Endothelial cell of umbilical vein (primary cell): ENCODE measurements at regions not wholly inside any gene's neighbourhood (a gene's known extent, or its start where the extent isn't known, plus 50 kb on each side); places are given as distances from the start of the nearest gene placed in this dataset.

Experiments used
- BruUV-seq: library from RNA; stranded (reverse); fragments of 400-500 nt; replicated peaks from 2 replicates; lab custom pipeline; 2021; lab: Mats Ljungman, UMichigan
- CTCF ChIA-PET: fragments of 300-600, 350-600 bp; sonication (Branson Sonifier 250); formaldehyde crosslinking; loops from one replicate; lab custom pipeline; 2021; ENCODE audit warnings: antibody characterized with exemption, inconsistent platforms; lab: Charles Lee
- POLR2A ChIA-PET: fragments of 300-600, 350-600 bp; sonication (Branson Sonifier 250); formaldehyde crosslinking; loops from one replicate; lab custom pipeline; 2021; ENCODE audit warnings: antibody characterized with exemption, inconsistent platforms; lab: Charles Lee
- DNase-seq: peaks from one replicate; pipeline ENCODE4 v3.0.0-alpha.2; 2011; ENCODE audit warnings: low read depth, low spot score
- FAIRE-seq: peaks from 2 replicates; lab custom pipeline; 2011; peaks lifted over from hg19 to GRCh38; lab: Jason Lieb, UNC
- H2AFZ ChIP-seq: 2 replicates; pipeline ENCODE4 v1.6.0; 2012; ENCODE audit warnings: low read depth, low read length, control low read depth, inconsistent platforms
- H3K27ac ChIP-seq: 2 replicates; pipeline ENCODE4 v1.5.1; 2011; ENCODE audit warnings: low read depth, mild to moderate bottlenecking, control low read depth, low read length, moderate library complexity; ENCODE audit not compliant: insufficient read depth
- H3K27me3 ChIP-seq, 2 experiments: 2 replicates each; pipeline versions ENCODE4 v1.6.0 to v1.6.1; 2011; ENCODE audit warnings: low read length in 2 of 2, mixed read lengths in 1 of 2; ENCODE audit not compliant: control insufficient read depth in 2 of 2, insufficient read depth in 2 of 2
- H3K36me3 ChIP-seq, 2 experiments: 2 replicates in 1 of 2; 3 replicates in 1 of 2; pipeline ENCODE4 v1.5.1; 2011; ENCODE audit warnings: low read length in 2 of 2, mild to moderate bottlenecking in 1 of 2, moderate library complexity in 1 of 2; ENCODE audit not compliant: control insufficient read depth in 2 of 2, insufficient read depth in 2 of 2; ENCODE audit errors: extremely low read depth in 1 of 2
- H3K4me1 ChIP-seq: 3 replicates; pipeline ENCODE4 v1.5.1; 2011; ENCODE audit warnings: mild to moderate bottlenecking, low read length; ENCODE audit not compliant: control insufficient read depth, insufficient read depth; ENCODE audit errors: extremely low read depth
- H3K4me2 ChIP-seq: 2 replicates; pipeline ENCODE4 v1.6.1; 2011; ENCODE audit warnings: low read length, control low read depth, mixed read lengths; ENCODE audit not compliant: insufficient read depth
- H3K4me3 ChIP-seq, 3 experiments: fragments of 200-600 bp in 1 of 3; sonication (generic), shearing (Covaris generic) in 1 of 3; replicated peaks in 1 of 3; 2 replicates each; pipeline ENCODE4 v1.5.1; 2011 to 2016; ENCODE audit warnings: control low read depth in 3 of 3, low read length in 3 of 3, mild to moderate bottlenecking in 2 of 3, inconsistent platforms in 1 of 3, low read depth in 1 of 3, moderate library complexity in 1 of 3; ENCODE audit not compliant: insufficient read depth in 1 of 3
- H3K79me2 ChIP-seq: 2 replicates; pipeline ENCODE4 v1.6.0; 2012; ENCODE audit warnings: low read length, inconsistent platforms; ENCODE audit not compliant: control insufficient read depth, insufficient read depth
- H3K9ac ChIP-seq: replicated peaks from 2 replicates; pipeline ENCODE3; 2011; ENCODE audit warnings: low read length, control low read depth; ENCODE audit not compliant: insufficient read depth; ENCODE audit errors: extremely low read depth
- H3K9me1 ChIP-seq: replicated peaks from 3 replicates; pipeline ENCODE4 v1.6.0; 2011; ENCODE audit warnings: mild to moderate bottlenecking, low read length; ENCODE audit not compliant: control insufficient read depth, insufficient read depth; ENCODE audit errors: extremely low read depth
- H3K9me3 ChIP-seq: replicated peaks from 2 replicates; pipeline ENCODE4 v1.5.1; 2012; ENCODE audit warnings: low read length, inconsistent platforms; ENCODE audit not compliant: control insufficient read depth, insufficient read depth
- H4K20me1 ChIP-seq: replicated peaks from 2 replicates; pipeline ENCODE3; 2011; ENCODE audit warnings: mild to moderate bottlenecking, low read length; ENCODE audit not compliant: control insufficient read depth, insufficient read depth; ENCODE audit errors: extremely low read depth
- CTCF ChIP-seq, 2 donors: IDR thresholded peaks; 1 replicate in 1 of 2; 2 replicates in 1 of 2; pipeline ENCODE4 v1.5.1; 2011; ENCODE audit warnings: low read length in 2 of 2, mild to moderate bottlenecking in 2 of 2, moderate library complexity in 2 of 2, control low read depth in 1 of 2, inconsistent platforms in 1 of 2, low read depth in 1 of 2; ENCODE audit not compliant: insufficient read depth in 1 of 2; ENCODE audit errors: extremely low read depth in 1 of 2
- EZH2 ChIP-seq: IDR thresholded peaks from 2 replicates; pipeline ENCODE4 v1.6.1; 2012; ENCODE audit warnings: borderline replicate concordance, low read depth, mild to moderate bottlenecking, moderate library complexity, low read length, inconsistent platforms; ENCODE audit not compliant: severe bottlenecking
- FOS ChIP-seq: IDR thresholded peaks from 2 replicates; pipeline ENCODE4 v1.6.1; 2011; ENCODE audit warnings: mild to moderate bottlenecking, low read length, moderate library complexity, borderline replicate concordance; ENCODE audit not compliant: insufficient read depth
- GATA2 ChIP-seq: IDR thresholded peaks from 2 replicates; pipeline ENCODE4 v1.7.0; 2011; ENCODE audit warnings: low read depth, mild to moderate bottlenecking, moderate library complexity, mixed read lengths, low read length; ENCODE audit not compliant: insufficient read length, insufficient read depth
- JUN ChIP-seq: IDR thresholded peaks from 2 replicates; pipeline ENCODE4 v1.6.1; 2011; ENCODE audit warnings: borderline replicate concordance, low read depth; ENCODE audit not compliant: insufficient read length, insufficient read depth
- MAX ChIP-seq: IDR thresholded peaks from 2 replicates; pipeline ENCODE4 v1.6.1; 2011; ENCODE audit not compliant: insufficient read depth, insufficient read length
- MYC ChIP-seq: IDR thresholded peaks from one replicate; pipeline ENCODE4 v1.6.1; 2011; ENCODE audit warnings: mild to moderate bottlenecking, low read depth, low read length
- POLR2A ChIP-seq: IDR thresholded peaks from 2 replicates; pipeline ENCODE4 v1.6.1; 2012; ENCODE audit warnings: low read depth, mild to moderate bottlenecking, control low read depth, low read length
- POLR2AphosphoS5 ChIP-seq: IDR thresholded peaks from 2 replicates; pipeline ENCODE4 v1.6.1; 2012; ENCODE audit warnings: low read depth, mild to moderate bottlenecking, control low read depth, low read length, moderate library complexity; ENCODE audit not compliant: insufficient read depth
- dilution Hi-C: fragments of 300-500 bp; cut with MboI; formaldehyde crosslinking; loops from one replicate; pipeline ENCODE4 v1.15.0; 2019; ENCODE audit warnings: low sequenced_read_pairs; ENCODE audit not compliant: extremely low pct_ligation_motif_present
- intact Hi-C: fragments of 100-400 bp; cut with micrococcal nuclease; formaldehyde crosslinking; loops from one replicate; pipeline ENCODE4 v1.10.0; 2022

GRCh38 chr7:53191191-53191695, 155.8 kb downstream of the POM121L12 start:
- ChIA-PET POLR2A (no interaction called here), CTCF (no interaction called here)
- no peak for FAIRE-seq
- peaks cover 14% of the 10 kb centered on the region for H3K4me1 ChIP-seq
- dilution Hi-C loops, result no loop called here
- H3K9ac ChIP-seq, result no peak overlapping the region
- no peak overlapping the region for H3K27ac ChIP-seq
- no peaks in the 10 kb centered on the region for H3K36me3 ChIP-seq
- no peaks in the 10 kb centered on the region for H3K9me1 ChIP-seq
- H3K4me2 ChIP-seq, result no peak overlapping the region
- intact Hi-C loops, result no loop called here
- TF ChIP-seq POLR2AphosphoS5 (no peak), CTCF (IDR thresholded peaks at IDR 0.05; ENCODE audit: extremely low read depth in 1 of 2, insufficient read depth in 1 of 2, low read depth in 1 of 2, low read length in 2 of 2) (no peak), MAX (no peak), GATA2 (no peak), EZH2 (no peak), POLR2A (no peak), MYC (no peak), FOS (no peak), JUN (no peak)
- DNase-seq, result peak; percentile 7
- H3K9me3 ChIP-seq, result no peaks in the 10 kb centered on the region
- no peaks in the 10 kb centered on the region for H3K27me3 ChIP-seq
- H3K79me2 ChIP-seq, result no peaks in the 10 kb centered on the region
- H2AFZ ChIP-seq, result peak overlapping the region; percentile 10
- H4K20me1 ChIP-seq, result no peaks in the 10 kb centered on the region
- no TSS peak for BruUV-seq
- no peak overlapping the region for H3K4me3 ChIP-seq
